ENCODE measurements at regions not wholly inside any gene's neighbourhood (a gene's known extent, or its start where the extent isn't known, plus 50 kb on each side); places are given as distances from the start of the nearest gene placed in this dataset.
"Not testable (repeated sequence)": the region's sequence is repeated elsewhere in the genome, so short reads cannot be mapped to it uniquely, and the experiment has no call there.

DNA sequence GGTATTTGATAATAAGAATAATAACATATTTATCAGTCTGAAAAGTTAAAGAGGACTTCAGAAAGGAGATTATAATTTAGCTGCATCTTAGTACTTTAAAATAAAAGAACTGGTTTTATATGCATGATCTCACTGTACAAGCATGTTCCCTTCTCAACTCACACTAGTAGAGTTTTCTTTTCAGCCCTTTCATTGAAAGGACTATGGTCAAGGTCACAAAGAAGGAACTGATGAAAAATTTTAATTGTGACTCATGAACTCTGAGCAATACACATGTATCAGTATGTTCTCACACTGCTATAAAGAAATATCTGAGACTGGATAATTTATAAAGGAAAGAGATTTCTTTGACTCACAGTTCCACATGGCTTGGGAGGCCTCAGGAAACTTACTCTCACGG lies 73.7 kb upstream of the NDST4 start:
- no peak for DNase-seq

DNA sequence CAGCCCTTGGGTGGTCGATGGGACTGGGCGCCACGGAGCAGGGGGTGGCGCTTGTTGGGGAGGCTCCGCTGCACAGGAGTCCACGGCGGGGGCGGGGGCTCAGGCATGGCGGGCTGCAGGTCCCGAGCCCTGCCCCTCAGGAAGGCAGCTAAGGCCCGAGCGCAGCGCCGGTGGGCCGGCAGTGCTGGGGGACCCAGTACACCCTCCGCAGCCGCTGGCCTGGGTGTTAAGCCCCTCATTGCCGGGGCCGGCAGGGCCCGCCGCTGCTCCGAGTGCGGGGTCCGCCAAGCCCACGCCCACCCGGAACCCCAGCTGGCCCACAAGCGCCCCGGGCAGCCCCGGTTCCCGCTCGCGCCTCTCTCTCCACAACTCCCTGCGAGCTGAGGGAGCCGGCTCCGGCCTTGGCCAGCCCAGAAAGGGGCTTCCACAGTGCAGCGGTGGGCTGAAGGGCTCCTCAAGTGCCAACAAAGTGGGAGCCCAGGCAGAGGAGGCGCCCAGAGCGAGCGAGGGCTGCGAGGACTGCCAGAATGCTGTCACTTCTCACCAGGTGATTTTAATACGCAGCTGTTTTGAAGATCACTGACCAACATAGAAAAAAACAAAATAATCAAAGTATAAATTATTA lies 66.1 kb upstream of the NDST4 start:
- not testable (repeated sequence) for DNase-seq

DNA sequence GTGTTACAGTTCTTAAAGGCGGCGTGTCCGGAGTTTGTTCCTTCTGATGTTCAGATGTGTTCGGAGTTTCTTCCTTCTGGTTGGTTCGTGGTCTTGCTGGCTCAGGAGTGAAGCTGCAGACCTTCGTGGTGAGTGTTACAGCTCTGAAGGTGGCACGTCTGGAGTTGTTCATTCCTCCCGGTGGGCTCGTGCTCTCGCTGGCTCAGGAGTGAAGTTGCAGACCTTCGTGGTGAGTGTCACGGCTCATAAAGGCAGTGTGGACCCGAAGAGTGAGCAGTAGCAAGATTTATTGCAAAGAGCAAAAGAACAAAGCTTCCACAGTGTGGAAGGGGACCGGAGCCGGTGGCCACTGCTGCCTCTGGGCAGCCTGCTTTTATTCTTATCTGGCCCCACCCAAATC lies 65.3 kb upstream of the NDST4 start:
- not testable (repeated sequence) for DNase-seq

DNA sequence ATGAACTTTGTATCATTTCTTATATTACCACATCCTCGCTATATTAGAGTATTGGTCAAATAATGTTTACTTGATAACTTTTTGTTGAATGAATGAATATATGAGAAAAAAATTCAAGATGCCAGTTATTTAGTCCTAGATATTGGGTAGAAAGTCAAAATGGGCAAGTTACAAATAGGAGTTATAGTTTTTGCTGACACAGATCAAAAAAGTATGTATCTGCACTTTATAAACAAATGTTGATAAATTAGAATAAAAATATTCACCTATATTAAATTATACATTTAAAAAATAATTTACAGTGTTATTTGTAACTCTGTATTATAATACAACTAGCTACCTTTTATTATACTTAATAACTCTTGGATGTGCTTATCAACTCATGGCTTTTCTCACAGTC lies 57.8 kb upstream of the NDST4 start:
- no peak for DNase-seq

DNA sequence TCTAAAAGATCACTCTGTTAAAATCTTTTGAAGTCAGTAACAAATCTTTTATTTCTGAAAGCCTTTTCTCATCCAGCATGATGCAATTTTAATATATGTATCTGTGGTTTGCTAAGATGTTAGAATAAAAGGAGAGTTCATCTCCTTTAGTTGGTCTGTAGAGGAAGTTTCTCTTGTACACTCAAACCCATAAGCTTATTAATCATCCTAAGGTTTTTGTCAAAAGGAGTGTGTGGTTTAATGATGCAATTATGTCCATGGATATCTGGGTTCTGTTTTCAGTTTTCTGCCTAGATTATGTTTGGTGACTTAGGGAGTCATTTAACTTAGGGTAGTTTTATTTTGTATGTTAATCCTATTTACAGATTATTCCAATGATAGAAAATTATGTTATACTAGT lies 52.1 kb upstream of the NDST4 start:
- DNase-seq: no peak
